ENCODE measurements at regions not wholly inside any gene's neighbourhood (a gene's known extent, or its start where the extent isn't known, plus 50 kb on each side); places are given as distances from the start of the nearest gene placed in this dataset.

- ATAC-seq (ENCODE audit: low read depth) (no peak), DNase-seq (no peak)
- H2BK15ac ChIP-seq (ENCODE audit: low read depth, low read length), result no peak overlapping the region
- POLR2A ChIA-PET (ENCODE audit: unreplicated experiment), result no interaction called here
- peaks cover 13% of the 10 kb centered on the region for H3K27me3 ChIP-seq (ENCODE audit: control insufficient read depth, insufficient read depth, low read length)
- H3K79me1 ChIP-seq (ENCODE audit: low read depth in 1 of 2, low read length in 2 of 2), result no peaks in the 10 kb centered on the region
- no peaks in the 10 kb centered on the region for H3K36me3 ChIP-seq (ENCODE audit: control insufficient read depth, insufficient read depth, low read length)
- no peaks in the 10 kb centered on the region for H3K9me3 ChIP-seq (ENCODE audit: control insufficient read depth, insufficient read depth, low read length)
- no peaks in the 10 kb centered on the region for H4K20me1 ChIP-seq (ENCODE audit: insufficient read depth, low read length)
- no peak overlapping the region for H3K4me3 ChIP-seq (ENCODE audit: insufficient read depth, low read depth, low read length)
- peaks cover 2% of the 10 kb centered on the region; the same call in 1 of the 2 replicates for H3K4me1 ChIP-seq (ENCODE audit: control insufficient read depth, insufficient read depth, low read length)
- dilution Hi-C loops (cut with HindIII; ENCODE audit: low sequenced_read_pairs, unreplicated experiment) (no loop called here), in situ Hi-C loops (cut with MboI; ENCODE audit: low sequenced_read_pairs) (no loop called here), intact Hi-C loops (cut with micrococcal nuclease) (no loop called here)
- peak overlapping the region; percentile 33 for H2AK9ac ChIP-seq (replicated peaks; ENCODE audit: low read depth, low read length, poor library complexity)
- no peak overlapping the region for H3K27ac ChIP-seq (ENCODE audit: insufficient read depth, low read length)
- no TSS peak for BruUV-seq (replicated peaks)
- no peak overlapping the region for H3K23ac ChIP-seq (ENCODE audit: low read depth, low read length)
- no peak overlapping the region for H3K56ac ChIP-seq (ENCODE audit: extremely low read depth, insufficient read depth, low read length)
- TF ChIP-seq RCOR1 (IDR thresholded peaks at IDR 0.05; ENCODE audit: insufficient replicate concordance, low read length), result no peak
- no peak for TF ChIP-seq POLR2A (IDR thresholded peaks at IDR 0.05; ENCODE audit: low read depth, low read length)
- TF ChIP-seq MXI1 (IDR thresholded peaks at IDR 0.05; ENCODE audit: borderline replicate concordance, low read depth, low read length), result no peak
- TF ChIP-seq MAZ (IDR thresholded peaks at IDR 0.05; ENCODE audit: borderline replicate concordance, low read depth, low read length), result no peak
- no peak for TF ChIP-seq MAFK (IDR thresholded peaks at IDR 0.05; ENCODE audit: low read depth, low read length)
- no peak for TF ChIP-seq RFX5 (IDR thresholded peaks at IDR 0.05; ENCODE audit: low read depth, low read length)
- no peak for TF ChIP-seq BHLHE40 (IDR thresholded peaks at IDR 0.05; ENCODE audit: low read depth, low read length)
- H3K14ac ChIP-seq (replicated peaks; ENCODE audit: low read depth, low read length), result 0 out of 2 replicates have a peak overlapping the region, but pooled peaks have one; percentile 21
- 100% methylated on average over 1 of the region's 3 CpGs; no CpG with 5 or more reads in 1 of the 2 experiments for WGBS, 2 experiments (ENCODE audit: extremely low coverage in 2 of 2, insufficient read length in 1 of 2)
- no peak overlapping the region; the same call in 1 of the 2 replicates for H2BK120ac ChIP-seq (ENCODE audit: low read depth, low read length)
- no peak overlapping the region for H4K5ac ChIP-seq (ENCODE audit: low read depth, low read length)
- H2AK5ac ChIP-seq (ENCODE audit: low read depth, low read length), result peak overlapping the region; percentile 75; the same call in 1 of the 2 replicates
- H3K4ac ChIP-seq (ENCODE audit: low read depth, low read length), result peak overlapping the region; percentile 9; the same call in 1 of the 2 replicates
- CTCF ChIA-PET, result no interaction called here
- peak overlapping the region; percentile 60 for H2AFZ ChIP-seq (replicated peaks; ENCODE audit: low read length, poor library complexity)
- 0 out of 2 replicates have a peak overlapping the region, but pooled peaks have one; percentile 9 for H2BK20ac ChIP-seq (ENCODE audit: low read depth, low read length)
- H2BK5ac ChIP-seq (ENCODE audit: low read depth, low read length, poor library complexity, severe bottlenecking), result no peak overlapping the region
- H3K9ac ChIP-seq (ENCODE audit: low read depth, low read length), result no peak overlapping the region
- H3K18ac ChIP-seq (ENCODE audit: low read depth, low read length), result no peak overlapping the region
- no peak overlapping the region for H3K4me2 ChIP-seq (ENCODE audit: low read depth, low read length)
- H4K8ac ChIP-seq (ENCODE audit: low read depth in 2 of 2, low read length in 2 of 2), result peak overlapping the region in 1 of 2 experiments; percentile 35; a peak in 1 of 4 replicates
- H4K91ac ChIP-seq (ENCODE audit: insufficient read depth, low read depth, low read length), result no peak overlapping the region
- H3K9me1 ChIP-seq (ENCODE audit: insufficient read depth, low read length), result no peaks in the 10 kb centered on the region
These were observed 71.2 kb upstream of the SNRK start for GRCh38 chr3:43215138-43215537.

Measured in IMR-90 (cell line).